VCaP (cell line): ENCODE measurements at regions not wholly inside any gene's neighbourhood (a gene's known extent, or its start where the extent isn't known, plus 50 kb on each side); places are given as distances from the start of the nearest gene placed in this dataset.

Experiments used
- H3K27ac ChIP-seq: fragments of 450-650 bp; 2 replicates; pipeline ENCODE4 v1.5.1; 2017
- CTCF ChIP-seq: fragments of 450-650 bp; conservative IDR thresholded peaks from 2 replicates; pipeline ENCODE4 v1.5.1; 2017; ENCODE audit warnings: mild to moderate bottlenecking, moderate library complexity

DNA sequence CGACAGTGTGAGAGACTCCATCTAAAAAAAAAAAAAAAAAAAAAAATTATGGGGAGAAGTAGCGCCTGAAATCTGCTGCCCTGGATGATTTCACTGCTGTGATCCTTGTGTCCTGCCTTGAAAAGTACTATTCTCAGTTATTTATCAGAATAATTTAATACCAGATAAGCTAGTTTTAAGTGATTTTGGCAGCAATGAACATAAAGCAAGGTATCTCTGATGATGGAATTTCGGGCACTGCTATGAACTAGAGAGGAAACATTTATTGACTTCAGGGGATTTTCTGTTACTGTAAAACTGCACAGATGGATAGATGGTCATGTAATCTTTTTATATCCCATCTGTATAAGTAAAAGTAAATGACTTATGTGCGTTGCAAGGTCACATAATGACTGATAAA lies 619.1 kb upstream of the ANKRD30A start:
- no peak for TF ChIP-seq CTCF
- H3K27ac ChIP-seq = no peak overlapping the region

DNA sequence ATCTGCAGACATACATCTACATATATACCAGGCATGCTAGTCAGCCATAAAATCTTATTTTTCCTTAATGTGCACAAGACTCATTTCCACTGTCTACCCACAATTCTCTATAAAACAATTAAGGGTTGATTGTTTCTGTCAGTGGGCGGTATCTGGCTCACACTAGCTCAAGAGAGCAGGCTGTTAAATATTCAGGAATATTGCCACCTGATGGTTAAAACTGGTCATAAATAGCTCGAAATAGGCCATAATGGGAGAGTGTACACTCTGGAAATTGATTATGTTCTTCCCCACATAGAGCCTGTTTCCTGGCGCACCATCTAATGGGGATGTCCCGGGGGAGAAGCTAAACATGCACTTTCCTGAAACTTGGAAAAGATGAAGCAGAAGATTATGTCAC lies 620.6 kb upstream of the ANKRD30A start:
- peak; percentile 49 for TF ChIP-seq CTCF
- no peak overlapping the region for H3K27ac ChIP-seq

GRCh38 chr10:36500266-36500665 lies 625.1 kb upstream of the ANKRD30A start:
- TF ChIP-seq CTCF = no peak
- H3K27ac ChIP-seq = no peak overlapping the region

DNA sequence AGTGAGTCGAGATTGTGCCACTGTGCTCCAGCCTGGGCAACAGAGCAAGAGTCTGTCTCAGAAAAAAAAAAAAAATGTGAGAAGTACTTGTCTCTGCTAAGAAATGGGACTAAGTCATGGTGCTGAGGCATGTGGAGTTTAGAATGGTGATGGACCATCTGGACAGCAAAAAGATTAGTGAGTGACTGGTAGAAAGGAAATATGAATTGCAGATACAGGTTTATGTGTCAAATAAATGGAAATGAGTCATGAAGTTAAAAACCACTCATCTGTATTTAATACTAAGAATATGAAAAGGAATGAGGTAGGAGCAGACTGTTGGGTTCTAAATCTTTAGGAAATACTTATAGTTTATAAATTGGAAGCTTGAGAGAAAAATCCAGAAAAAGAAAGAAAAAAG lies 625.7 kb upstream of the ANKRD30A start:
- H3K27ac ChIP-seq = no peak overlapping the region
- no peak for TF ChIP-seq CTCF

DNA sequence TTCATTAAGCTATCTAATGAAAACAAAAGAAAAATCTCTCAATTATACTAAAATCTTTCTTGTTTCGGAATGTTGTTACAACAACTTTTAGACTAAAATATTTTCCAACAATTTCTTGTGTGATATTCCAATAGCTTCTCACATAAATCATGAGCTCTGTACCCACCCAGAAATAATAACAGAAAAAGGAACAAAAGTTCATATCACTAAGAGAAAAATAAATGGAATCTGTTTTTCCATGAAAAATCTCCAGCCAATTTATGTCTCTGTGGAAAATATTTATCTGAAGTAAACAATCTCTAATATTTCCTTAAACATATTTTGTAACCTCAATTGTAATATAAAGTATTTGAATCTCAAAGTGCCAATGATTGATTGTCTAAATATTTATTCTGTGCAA lies 628.6 kb upstream of the ANKRD30A start:
- TF ChIP-seq CTCF = no peak
- H3K27ac ChIP-seq = no peak overlapping the region

DNA sequence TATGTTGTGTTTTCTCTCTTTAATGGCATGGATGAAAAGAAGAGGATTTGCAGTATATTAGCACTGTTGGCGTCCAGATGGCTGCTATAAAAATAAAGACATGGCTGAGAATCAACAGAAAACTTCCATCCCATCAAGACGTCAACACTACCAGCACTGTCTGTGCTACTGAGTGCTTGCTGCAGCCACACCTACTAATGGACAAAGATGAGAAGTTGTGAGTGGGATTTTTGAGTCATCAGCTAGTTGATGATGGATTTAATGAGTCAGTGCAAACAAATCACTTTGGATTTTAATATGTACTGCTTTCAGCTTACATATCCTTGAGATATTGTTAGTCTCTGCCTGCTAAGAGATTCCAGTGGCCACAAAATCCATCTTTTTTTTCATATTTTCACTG lies 631.0 kb upstream of the ANKRD30A start:
- H3K27ac ChIP-seq = no peak overlapping the region
- TF ChIP-seq CTCF = no peak

DNA sequence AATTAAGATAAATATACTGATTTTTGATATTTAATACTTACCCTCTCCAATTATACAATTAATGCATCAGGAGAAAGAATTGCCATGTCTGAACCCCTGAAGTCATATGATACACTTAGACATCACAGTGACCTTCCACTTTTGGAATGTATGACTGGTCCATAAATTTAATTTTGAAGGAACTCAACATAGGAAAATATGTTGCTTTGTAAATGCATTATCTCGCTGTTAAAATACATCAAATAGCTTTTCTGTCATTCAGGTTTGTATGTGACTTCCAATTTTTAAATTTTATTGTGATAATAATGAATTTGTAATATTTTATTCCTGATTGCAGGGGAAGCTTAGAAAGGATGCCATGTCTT lies 631.9 kb upstream of the ANKRD30A start:
- TF ChIP-seq CTCF = no peak
- H3K27ac ChIP-seq = no peak overlapping the region
